Spleen (tissue), 11 donors: ENCODE measurements at regions not wholly inside any gene's neighbourhood (a gene's known extent, or its start where the extent isn't known, plus 50 kb on each side); places are given as distances from the start of the nearest gene placed in this dataset.

Experiments
- DNase-seq: peaks from one replicate; pipeline ENCODE4 v3.0.0-alpha.2; 2020
- H3K27ac ChIP-seq, 8 donors: fragments of 200-600 bp; sonication (generic) in 7 of 8; 1 replicate in 4 of 8; 2 replicates in 4 of 8; pipeline versions ENCODE4 v1.5.0 to v1.8.0; 2016 to 2021; ENCODE audit warnings: inconsistent platforms in 4 of 8, mild to moderate bottlenecking in 4 of 8, moderate library complexity in 1 of 8
- H3K27me3 ChIP-seq, 7 donors: fragments of 200-600 bp; sonication (generic) in 6 of 7; replicated peaks in 1 of 7; 1 replicate in 4 of 7; 2 replicates in 3 of 7; pipeline versions ENCODE4 v1.5.0 to v1.8.0; 2016 to 2021; ENCODE audit warnings: inconsistent platforms in 3 of 7, mild to moderate bottlenecking in 1 of 7
- H3K36me3 ChIP-seq, 6 donors: fragments of 200-600 bp; sonication (generic) in 5 of 6; 1 replicate in 4 of 6; 2 replicates in 2 of 6; pipeline versions ENCODE4 v1.5.0 to v1.8.0; 2016 to 2021; ENCODE audit warnings: inconsistent platforms in 2 of 6
- H3K4me1 ChIP-seq, 6 donors: fragments of 200-600 bp; sonication (generic) in 5 of 6; 1 replicate in 3 of 6; 2 replicates in 3 of 6; pipeline versions ENCODE4 v1.5.0 to v1.8.0; 2016 to 2021; ENCODE audit warnings: inconsistent platforms in 3 of 6
- H3K4me3 ChIP-seq, 8 donors: fragments of 200-600 bp; sonication (generic) in 7 of 8; 1 replicate in 4 of 8; 2 replicates in 4 of 8; pipeline versions ENCODE4 v1.5.0 to v1.8.0; 2016 to 2021; ENCODE audit warnings: inconsistent platforms in 4 of 8, mild to moderate bottlenecking in 4 of 8, moderate library complexity in 2 of 8
- H3K9me3 ChIP-seq, 8 donors: fragments of 200-600 bp; sonication (generic) in 7 of 8; 1 replicate in 4 of 8; 2 replicates in 4 of 8; pipeline versions ENCODE4 v1.5.0 to v1.8.0; 2016 to 2021; ENCODE audit warnings: inconsistent platforms in 4 of 8
- POLR2A ChIP-seq, 3 donors: fragments of 450-650 bp; IDR thresholded peaks; one replicate each; pipeline ENCODE4 v1.5.1; 2017; ENCODE audit warnings: antibody characterized with exemption in 3 of 3, mild to moderate bottlenecking in 1 of 3
- POLR2AphosphoS5 ChIP-seq, 3 donors: sonication (generic); formaldehyde crosslinking; IDR thresholded peaks; one replicate each; pipeline ENCODE4 v1.5.1; 2017; ENCODE audit warnings: antibody characterized with exemption in 3 of 3
- WGBS, 5 donors: extraction: QIAGEN DNeasy Blood & Tissue Kit in 3 of 5; methylation state at CpG; one replicate each; pipeline versions ENCODE4 v1.1.5 to v1.1.7; 2013 to 2018; 5-methylcytosine and 5-hydroxymethylcytosine counted together
- intact Hi-C: fragments of 100-400 bp; cut with DNase I; formaldehyde crosslinking; loops from one replicate; pipeline ENCODE4 v1.15.0; 2023; ENCODE audit warnings: low total_unique reads
- TF ChIP-seq, protein P1 (sequence below), 11 experiments: fragments of 200-600 bp in 7 of 11; fragments of 450-650 bp in 4 of 11; sonication (generic) in 4 of 11; IDR thresholded peaks in 8 of 11; conservative IDR thresholded peaks in 3 of 11; 1 replicate in 7 of 11; 2 replicates in 4 of 11; pipeline versions ENCODE4 v1.4.0 to v1.8.0; 2016 to 2021; ENCODE audit warnings: antibody characterized with exemption in 11 of 11, inconsistent platforms in 4 of 11, mild to moderate bottlenecking in 1 of 11
- donor health status: healthy with polysubstance abuse.
- donor health status: DM: no; HTN: no; CAD: no; lungs with moderate emphysema.
- donor health status: DM: no; HTN: no; CAD: no.
- donor health status: Bipolar disorder and iron deficiency.
- donor health status: healthy.
- donor health status: DM: no; HTN: no; CAD: no.
- donor health status: DM: yes; HTN: yes; CAD: no.

DNA sequence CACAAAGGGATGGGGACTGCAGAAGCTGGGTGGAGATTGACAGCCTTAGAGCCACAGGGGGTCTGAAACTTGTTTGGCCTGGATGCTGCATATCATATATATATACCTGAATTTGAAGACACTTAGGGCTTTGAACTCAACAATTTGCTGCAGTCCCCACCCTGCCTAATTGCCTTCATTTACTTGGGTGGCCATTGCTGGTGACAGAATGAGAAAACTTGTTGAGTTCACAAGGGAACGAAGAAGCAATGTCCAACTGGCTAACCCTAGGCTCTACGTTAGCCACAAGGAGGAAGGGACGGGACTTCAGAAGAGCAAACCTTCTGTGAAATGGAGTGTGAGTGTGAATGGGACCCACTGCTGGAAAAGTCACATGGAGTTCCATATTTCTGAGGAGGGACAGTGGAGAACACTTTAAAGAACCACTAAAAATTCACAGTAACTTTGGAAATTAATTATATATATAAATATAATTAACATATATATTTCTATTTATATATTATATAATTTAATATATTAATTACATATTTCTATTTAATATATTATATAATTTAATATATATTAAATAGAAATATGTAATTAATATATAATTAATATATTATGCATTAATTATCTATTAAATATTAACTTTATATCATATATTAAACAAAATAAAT is 215.3 kb upstream of the SOX9 start:
- Histone ChIP-seq H3K4me1 (no peaks in the 10 kb centered on the region), H3K27me3 (no peaks in the 10 kb centered on the region), H3K36me3 (no peaks in the 10 kb centered on the region), H3K9me3 (peaks cover 0 to 7% (median 0%) of the 10 kb centered on the region in 8 donors), H3K27ac (no peak overlapping the region), H3K4me3 (no peak overlapping the region)
- TF ChIP-seq, protein P1, sequence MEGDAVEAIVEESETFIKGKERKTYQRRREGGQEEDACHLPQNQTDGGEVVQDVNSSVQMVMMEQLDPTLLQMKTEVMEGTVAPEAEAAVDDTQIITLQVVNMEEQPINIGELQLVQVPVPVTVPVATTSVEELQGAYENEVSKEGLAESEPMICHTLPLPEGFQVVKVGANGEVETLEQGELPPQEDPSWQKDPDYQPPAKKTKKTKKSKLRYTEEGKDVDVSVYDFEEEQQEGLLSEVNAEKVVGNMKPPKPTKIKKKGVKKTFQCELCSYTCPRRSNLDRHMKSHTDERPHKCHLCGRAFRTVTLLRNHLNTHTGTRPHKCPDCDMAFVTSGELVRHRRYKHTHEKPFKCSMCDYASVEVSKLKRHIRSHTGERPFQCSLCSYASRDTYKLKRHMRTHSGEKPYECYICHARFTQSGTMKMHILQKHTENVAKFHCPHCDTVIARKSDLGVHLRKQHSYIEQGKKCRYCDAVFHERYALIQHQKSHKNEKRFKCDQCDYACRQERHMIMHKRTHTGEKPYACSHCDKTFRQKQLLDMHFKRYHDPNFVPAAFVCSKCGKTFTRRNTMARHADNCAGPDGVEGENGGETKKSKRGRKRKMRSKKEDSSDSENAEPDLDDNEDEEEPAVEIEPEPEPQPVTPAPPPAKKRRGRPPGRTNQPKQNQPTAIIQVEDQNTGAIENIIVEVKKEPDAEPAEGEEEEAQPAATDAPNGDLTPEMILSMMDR (IDR thresholded peaks at IDR 0.05 in 8 of 11, conservative IDR thresholded peaks at IDR 0.05 in 3 of 11): no peak
- no peak for TF ChIP-seq POLR2AphosphoS5 (IDR thresholded peaks at IDR 0.05)
- no peak for TF ChIP-seq POLR2A (IDR thresholded peaks at IDR 0.05)
- WGBS, 5 donors: 82 to 98% (median 91%) methylated on average over 3 of the region's 3 CpGs
- no peak for DNase-seq
- intact Hi-C loops: no loop called here

DNA sequence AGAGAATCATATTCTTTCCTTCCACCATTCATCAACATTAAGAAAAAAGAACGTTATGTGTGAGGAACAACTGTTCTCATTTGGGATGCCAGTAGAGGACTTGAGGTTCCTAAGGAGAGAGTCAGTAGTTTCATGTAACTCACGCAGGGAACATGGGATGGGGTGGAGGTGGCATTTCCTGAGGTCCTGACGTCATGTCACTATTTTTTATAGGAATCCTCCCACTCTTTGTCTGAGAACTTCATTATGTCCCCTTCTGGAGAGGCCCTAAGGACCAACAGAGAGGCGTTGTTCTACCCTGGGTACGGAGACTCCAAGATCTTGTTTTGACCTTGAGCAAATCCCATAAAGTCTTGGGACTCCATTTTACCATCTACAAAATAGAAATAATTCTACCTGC is 211.7 kb upstream of the SOX9 start:
- Histone ChIP-seq H3K27me3 (no peaks in the 10 kb centered on the region), H3K4me1 (no peaks in the 10 kb centered on the region)
- 74 to 84% (median 81%) methylated on average over 5 of the region's 5 CpGs for WGBS, 5 donors

DNA sequence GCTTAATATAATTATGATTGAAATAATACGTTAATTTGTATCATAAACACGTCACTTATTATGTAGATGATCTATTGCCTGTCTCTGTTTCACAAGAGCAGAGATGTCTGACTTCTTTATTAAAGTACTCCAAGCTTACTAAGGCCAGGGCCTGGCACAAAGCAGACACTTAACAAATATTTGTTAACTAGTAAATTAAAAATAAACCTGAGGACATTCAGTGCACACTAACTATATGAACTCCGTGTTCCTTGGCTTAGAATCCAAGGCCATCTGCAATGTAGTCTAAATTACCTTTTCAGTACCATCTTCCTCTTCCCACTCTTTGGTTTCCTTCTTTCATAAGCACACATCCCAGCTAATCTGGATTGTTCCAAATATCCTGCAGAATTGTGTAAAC is 210.8 kb upstream of the SOX9 start:
- Histone ChIP-seq H3K27ac (no peak overlapping the region), H3K9me3 (no peaks in the 10 kb centered on the region), H3K4me1 (no peaks in the 10 kb centered on the region), H3K27me3 (no peaks in the 10 kb centered on the region), H3K36me3 (no peaks in the 10 kb centered on the region), H3K4me3 (no peak overlapping the region)
- WGBS, 5 donors: 71 to 84% (median 75%) methylated on average over 3 of the region's 3 CpGs
- intact Hi-C loops: no loop called here
- TF ChIP-seq POLR2A (IDR thresholded peaks at IDR 0.05) (no peak), POLR2AphosphoS5 (IDR thresholded peaks at IDR 0.05) (no peak)
- TF ChIP-seq, protein P1 (IDR thresholded peaks at IDR 0.05 in 8 of 11, conservative IDR thresholded peaks at IDR 0.05 in 3 of 11): no peak
- DNase-seq: no peak

More for the DNA sequence above, 211.7 kb upstream of the SOX9 start:
- no peak for DNase-seq
- Histone ChIP-seq H3K9me3 (peaks cover 0 to 4% (median 0%) of the 10 kb centered on the region in 8 donors), H3K27ac (no peak overlapping the region), H3K36me3 (no peaks in the 10 kb centered on the region), H3K4me3 (no peak overlapping the region)
- no peak for TF ChIP-seq POLR2AphosphoS5 (IDR thresholded peaks at IDR 0.05)
- intact Hi-C loops: no loop called here

DNA sequence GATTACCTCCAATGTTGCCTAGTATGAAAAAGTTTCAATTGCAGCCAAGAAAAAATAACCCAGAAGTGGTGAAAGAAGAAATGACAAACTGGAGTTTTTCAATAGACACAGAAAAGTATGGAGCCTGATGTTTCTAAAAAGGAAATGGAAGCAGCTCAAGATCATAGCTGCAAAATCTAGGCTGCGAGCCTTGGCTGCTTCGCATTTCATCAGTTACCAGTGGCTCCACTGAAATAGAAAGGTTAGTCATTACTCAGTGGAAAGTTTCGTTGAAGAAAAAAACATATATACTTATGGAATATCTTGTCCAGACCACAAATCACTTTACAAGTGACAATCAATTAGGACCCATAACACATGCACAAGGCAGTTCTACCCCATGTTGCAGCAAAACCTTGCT is 206.8 kb upstream of the SOX9 start:
- Histone ChIP-seq H3K4me1 (no peaks in the 10 kb centered on the region), H3K36me3 (no peaks in the 10 kb centered on the region), H3K4me3 (no peak overlapping the region), H3K27me3 (no peaks in the 10 kb centered on the region), H3K9me3 (no peaks in the 10 kb centered on the region), H3K27ac (no peak overlapping the region)
- no peak for DNase-seq
- TF ChIP-seq POLR2AphosphoS5 (IDR thresholded peaks at IDR 0.05) (no peak), POLR2A (IDR thresholded peaks at IDR 0.05) (no peak)
- TF ChIP-seq, protein P1 (IDR thresholded peaks at IDR 0.05 in 8 of 11, conservative IDR thresholded peaks at IDR 0.05 in 3 of 11): no peak
- intact Hi-C loops: no loop called here
- WGBS, 5 donors: 75 to 84% (median 81%) methylated on average over 3 of the region's 3 CpGs
